HG03196 (cell line): ENCODE measurements at regions not wholly inside any gene's neighbourhood (a gene's known extent, or its start where the extent isn't known, plus 50 kb on each side); places are given as distances from the start of the nearest gene placed in this dataset.

ENCODE experiments used
- ATAC-seq: cut with Tn5 transposase; IDR thresholded peaks from one replicate; pipeline ENCODE4 v1.9.1; 2021; ENCODE audit not compliant: unreplicated experiment

GRCh38 chr3:66672830-66673229 lies 172.0 kb upstream of the LRIG1 start:
- ATAC-seq = no peak

GRCh38 chr3:66673293-66673692 lies 172.5 kb upstream of the LRIG1 start:
- ATAC-seq = no peak

GRCh38 chr3:66675366-66675765 lies 174.5 kb upstream of the LRIG1 start:
- no peak for ATAC-seq

- ATAC-seq = no peak
Observed at GRCh38 chr3:66692042-66692765, 191.4 kb upstream of the LRIG1 start.

- ATAC-seq = no peak
Observed at GRCh38 chr3:66692766-66693150, 191.9 kb upstream of the LRIG1 start.

- ATAC-seq = no peak
Observed at GRCh38 chr3:66693461-66694031, 192.7 kb upstream of the LRIG1 start.

GRCh38 chr3:66702126-66702525 lies 201.3 kb upstream of the LRIG1 start:
- no peak for ATAC-seq

- no peak for ATAC-seq
Observed at GRCh38 chr3:66703501-66703900, 202.7 kb upstream of the LRIG1 start.

GRCh38 chr3:66705076-66705475 lies 204.3 kb upstream of the LRIG1 start:
- no peak for ATAC-seq

GRCh38 chr3:66706890-66707289 lies 206.1 kb upstream of the LRIG1 start:
- no peak for ATAC-seq

- no peak for ATAC-seq
Observed at GRCh38 chr3:66709532-66709931, 208.7 kb upstream of the LRIG1 start.

- ATAC-seq = no peak
Observed at GRCh38 chr3:66712210-66712609, 211.4 kb upstream of the LRIG1 start.

GRCh38 chr3:66713921-66714320 lies 213.1 kb upstream of the LRIG1 start:
- no peak for ATAC-seq

GRCh38 chr3:66715806-66716205 lies 215.0 kb upstream of the LRIG1 start:
- no peak for ATAC-seq

GRCh38 chr3:66717806-66718205 lies 217.0 kb upstream of the LRIG1 start:
- ATAC-seq = no peak

- no peak for ATAC-seq
Observed at GRCh38 chr3:66719796-66720356, 219.1 kb upstream of the LRIG1 start.

- no peak for ATAC-seq
Observed at GRCh38 chr3:66720508-66720907, 219.7 kb upstream of the LRIG1 start.

GRCh38 chr3:66722675-66723074 lies 221.9 kb upstream of the LRIG1 start:
- no peak for ATAC-seq

GRCh38 chr3:66723231-66723630 lies 222.4 kb upstream of the LRIG1 start:
- ATAC-seq = no peak

- no peak for ATAC-seq
Observed at GRCh38 chr3:66729687-66730393, 229.0 kb upstream of the LRIG1 start.

GRCh38 chr3:66738625-66739365 lies 238.0 kb upstream of the LRIG1 start:
- no peak for ATAC-seq
